ENCODE measurements at regions not wholly inside any gene's neighbourhood (a gene's known extent, or its start where the extent isn't known, plus 50 kb on each side); places are given as distances from the start of the nearest gene placed in this dataset.

DNA sequence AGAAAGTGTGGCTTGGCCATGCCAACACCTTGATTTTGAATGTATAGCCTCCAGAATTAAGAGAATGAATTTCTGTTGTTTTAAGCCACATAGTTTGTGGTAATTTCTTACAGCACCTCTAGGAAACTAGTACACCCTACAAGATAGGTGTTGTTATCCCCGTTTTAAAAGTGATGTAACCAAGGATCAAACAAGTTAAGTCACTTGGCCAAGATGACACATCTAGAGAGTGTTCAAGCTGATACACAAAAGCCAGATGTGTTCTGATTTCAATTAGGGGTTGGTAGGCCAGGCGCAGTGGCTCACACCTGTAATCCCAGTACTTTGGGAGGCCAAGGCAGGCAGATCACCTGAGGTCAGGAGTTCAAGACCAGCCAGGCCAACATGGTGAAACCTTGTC, 396.5 kb upstream of the SOX9 start:
- TF ChIP-seq POLR2A (IDR thresholded peaks at IDR 0.05; ENCODE audit: low read depth, low read length) (no peak), TAF1 (IDR thresholded peaks at IDR 0.05; ENCODE audit: borderline replicate concordance, low read depth, low read length) (no peak), POLR2AphosphoS5 (IDR thresholded peaks at IDR 0.05; ENCODE audit: low read depth, low read length) (no peak)
